8988T (cell line): ENCODE measurements at regions not wholly inside any gene's neighbourhood (a gene's known extent, or its start where the extent isn't known, plus 50 kb on each side); places are given as distances from the start of the nearest gene placed in this dataset.
A peak's percentile ranks its signal among the peaks of the same experiment; 100 is the strongest.
"Not testable (repeated sequence)": the region's sequence is repeated elsewhere in the genome, so short reads cannot be mapped to it uniquely, and the experiment has no call there.

ENCODE experiments used
- DNase-seq: peaks from one replicate; pipeline ENCODE4 v3.0.0; 2011

DNA sequence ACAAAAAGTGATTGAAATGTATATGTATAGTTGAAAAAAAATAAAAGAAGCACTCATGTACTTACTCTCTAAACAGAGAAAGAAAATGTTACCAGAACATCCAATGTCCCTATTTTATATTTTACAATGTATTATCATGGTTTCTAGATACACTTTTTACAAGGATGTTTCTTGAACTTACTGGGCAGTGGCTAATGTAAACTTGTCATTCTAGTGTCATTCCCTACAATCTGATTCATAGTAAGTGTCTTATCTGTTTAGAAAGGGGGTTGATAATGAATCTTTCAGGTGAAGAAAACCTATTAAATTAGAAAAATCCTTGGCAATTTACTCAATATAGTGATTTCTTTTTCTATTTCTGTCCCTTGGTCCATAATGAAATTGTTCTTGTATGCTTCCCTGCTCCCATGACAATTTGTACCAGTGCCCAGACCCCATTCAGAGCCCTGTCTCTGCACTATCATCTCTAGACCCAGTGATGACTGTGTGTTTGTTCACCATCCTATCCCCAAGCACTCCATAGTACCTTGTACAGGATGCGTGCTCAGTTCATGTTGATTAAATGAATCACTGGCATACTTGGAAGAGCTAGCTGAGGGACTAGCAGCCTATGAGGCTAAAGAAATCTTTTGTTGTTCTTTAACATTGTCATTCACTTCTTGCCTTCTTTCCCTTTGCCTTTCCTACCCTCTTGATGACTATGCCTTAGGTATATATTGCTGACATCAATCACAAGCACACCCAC, 101.2 kb downstream of the HMHB1 start:
- DNase-seq: peak; percentile 20

DNA sequence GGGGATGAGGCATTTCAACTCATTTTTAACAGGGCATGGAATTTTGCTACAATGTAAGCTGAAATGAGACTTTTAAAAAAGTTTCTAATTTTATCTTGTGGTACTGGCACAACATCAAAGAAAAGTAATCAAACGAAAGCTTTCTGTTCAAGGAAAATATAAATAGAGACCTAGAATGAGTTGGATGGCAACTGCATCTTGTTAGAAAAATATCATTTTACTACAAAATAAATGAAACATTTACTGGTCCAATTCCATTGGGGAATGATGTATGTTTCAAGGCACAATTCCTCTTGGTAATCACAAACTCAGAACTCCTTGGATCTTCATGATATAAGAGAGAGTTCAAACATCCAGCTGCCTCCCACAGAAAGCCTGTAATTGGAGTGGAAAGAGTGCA, 102.8 kb downstream of the HMHB1 start:
- DNase-seq: no peak

DNA sequence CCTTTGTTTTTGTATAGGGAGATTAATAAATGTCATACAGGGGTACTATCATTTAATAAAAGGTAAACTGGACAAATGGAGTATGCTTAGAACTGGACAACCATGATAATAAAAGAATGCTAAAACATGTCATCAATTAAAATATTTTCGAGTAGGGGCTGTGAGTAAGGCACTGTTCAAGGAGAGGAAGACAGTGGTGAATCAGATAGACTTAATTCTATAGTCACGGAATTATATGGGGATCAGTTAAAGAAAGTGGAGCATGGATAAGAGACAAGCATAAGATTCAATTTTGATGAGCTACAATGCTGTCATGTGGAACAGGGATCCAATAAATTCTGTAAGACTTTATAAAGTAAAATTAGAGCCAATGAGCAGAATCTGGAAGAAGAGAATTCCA, 104.5 kb downstream of the HMHB1 start:
- DNase-seq: no peak

DNA sequence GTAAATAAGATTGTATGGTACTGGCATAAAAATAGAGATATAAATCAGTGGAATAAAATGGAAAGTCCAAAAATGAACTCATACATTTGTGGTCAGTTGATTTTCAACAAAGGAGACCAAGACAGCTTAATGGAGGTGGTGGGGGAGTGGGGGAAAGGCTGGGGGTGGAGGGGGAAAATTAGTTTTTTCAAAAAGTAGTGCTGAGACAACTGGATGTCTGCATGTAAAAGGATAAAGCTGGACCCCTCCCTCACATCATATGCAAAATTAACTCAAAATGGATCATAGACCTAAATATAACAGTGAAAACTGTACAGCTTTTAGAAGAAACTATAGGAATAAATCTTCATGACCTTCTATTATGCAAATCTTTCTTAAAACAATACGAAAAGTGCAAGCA, 107.0 kb downstream of the HMHB1 start:
- no peak for DNase-seq

DNA sequence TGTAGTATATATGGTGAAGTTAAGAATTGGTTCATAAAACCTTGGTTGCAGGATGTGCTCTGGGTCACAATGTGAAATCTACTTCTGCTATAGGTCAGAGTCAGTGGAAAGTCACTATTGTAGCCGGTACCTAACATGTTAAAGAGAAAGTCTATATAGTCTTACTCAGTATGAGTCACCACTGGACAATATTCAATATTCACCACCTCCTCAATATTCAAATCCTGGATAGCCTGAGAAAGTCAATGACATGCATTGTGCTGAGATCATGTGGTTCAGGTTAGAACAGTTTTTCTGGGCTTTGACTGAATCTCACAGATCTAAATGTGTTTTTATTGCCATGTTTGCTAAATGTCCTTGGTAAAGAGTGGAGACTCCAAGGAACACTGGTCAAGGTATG, 108.8 kb downstream of the HMHB1 start:
- no peak for DNase-seq

DNA sequence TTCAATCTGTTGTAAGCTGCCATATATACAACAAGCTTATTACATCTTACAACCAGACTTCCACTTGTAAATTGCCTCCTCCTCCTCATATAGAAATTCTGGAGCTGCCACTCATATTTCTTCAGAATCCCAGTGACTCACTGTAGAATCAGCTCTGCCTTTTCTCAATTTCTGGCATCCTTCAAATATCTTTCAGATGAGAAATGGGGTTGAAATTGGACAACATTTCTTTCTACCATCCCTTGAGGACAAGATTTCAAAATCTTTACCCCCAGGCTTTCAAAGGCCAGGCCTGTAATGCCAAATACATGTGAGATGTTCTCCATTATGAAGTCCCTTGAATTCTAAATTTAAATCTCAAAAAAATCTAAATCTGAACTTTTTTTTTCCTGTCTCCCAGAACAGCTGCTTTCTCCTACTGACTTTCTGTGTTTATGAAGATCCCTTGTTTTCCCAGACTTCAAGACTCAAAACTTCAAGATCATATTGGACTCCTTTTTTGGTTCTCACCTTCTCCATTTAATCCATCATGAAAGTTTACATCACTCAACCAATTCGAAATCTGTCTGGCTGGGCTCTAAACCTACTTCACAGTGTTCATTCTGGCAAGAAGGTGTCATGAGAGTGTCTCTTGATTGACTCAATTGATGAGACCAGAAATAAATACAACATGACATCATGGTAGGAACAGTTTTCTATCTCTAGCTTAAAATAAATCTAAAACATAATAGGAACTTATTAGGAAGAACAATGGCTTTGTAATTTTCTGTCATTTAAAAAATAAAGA, 109.8 kb downstream of the HMHB1 start:
- DNase-seq: peak; percentile 14

DNA sequence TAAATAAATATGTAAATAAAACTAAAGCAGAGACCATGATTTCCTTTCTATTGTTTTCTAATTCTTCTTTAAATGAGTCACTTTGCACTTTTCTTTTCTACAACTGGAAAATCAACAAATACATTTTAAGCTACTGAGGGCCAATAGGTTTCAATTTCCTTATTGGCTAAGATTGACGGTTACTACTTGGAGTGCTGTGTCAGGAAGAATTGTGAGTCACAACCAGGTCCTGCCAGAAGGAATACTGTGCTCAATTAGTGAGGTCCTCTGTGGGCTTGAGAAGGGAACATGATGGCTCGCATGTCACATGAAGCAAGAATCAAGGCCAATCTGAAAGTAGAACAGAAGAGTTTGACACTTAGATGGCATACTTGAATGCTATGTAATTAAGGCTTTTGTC, 110.8 kb downstream of the HMHB1 start:
- no peak for DNase-seq

DNA sequence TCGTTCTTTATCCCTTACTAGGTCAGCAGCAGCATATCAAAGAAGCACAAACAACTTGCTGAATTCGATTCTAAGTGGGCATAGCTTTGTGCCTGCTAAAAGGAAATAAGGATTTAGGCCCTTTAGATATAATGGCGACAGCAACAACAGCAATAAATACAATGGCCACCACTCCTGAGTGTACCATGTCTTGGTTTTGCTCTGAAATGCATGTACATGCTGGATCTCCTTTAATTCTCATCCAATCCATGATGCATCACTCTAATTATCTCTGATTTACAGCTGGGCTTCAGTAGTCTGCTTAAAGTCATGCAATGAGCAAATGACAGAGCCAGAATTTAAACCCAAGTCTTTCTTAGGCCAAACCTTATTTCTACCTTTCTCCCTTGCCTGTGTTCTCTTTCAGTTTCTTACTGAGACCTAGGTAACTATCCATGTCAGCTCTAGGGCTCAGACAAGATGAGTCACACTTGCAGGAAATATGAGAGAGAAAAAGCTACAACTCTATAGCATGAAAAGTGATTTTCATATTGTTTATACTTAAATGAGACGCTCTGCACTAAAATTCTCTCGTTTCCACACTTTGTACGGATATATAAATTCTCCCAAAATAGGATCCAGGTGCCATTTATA, 111.8 kb downstream of the HMHB1 start:
- no peak for DNase-seq

DNA sequence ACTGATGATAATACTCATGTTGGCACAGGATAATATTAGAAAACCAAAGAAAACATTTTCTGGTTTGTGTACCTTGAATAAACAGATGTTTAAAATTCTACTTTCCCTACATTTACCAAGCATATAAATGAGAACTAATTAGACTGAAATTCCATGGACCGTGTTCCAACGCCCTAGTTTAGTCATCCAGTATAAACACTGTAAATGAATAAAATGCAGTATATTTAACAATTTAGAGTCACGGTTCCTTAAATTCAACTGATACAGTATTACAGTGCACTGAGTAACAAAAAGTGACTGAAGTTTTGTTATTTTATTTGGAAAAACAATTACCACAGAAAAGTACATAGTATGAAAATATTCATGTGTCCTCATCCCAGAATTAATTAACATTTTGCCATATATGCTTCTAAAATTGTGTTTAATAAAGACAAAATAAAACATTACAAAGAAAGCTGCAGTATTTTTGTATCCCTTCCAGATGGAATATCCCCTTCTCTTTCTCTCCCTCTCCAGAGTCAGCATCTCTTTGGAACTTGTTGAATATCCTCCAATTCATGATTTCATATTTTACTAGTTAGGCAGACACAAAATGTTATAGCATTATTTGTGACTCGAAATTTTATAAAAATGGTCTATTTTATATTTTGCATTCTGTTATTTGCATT, 112.5 kb downstream of the HMHB1 start:
- no peak for DNase-seq

DNA sequence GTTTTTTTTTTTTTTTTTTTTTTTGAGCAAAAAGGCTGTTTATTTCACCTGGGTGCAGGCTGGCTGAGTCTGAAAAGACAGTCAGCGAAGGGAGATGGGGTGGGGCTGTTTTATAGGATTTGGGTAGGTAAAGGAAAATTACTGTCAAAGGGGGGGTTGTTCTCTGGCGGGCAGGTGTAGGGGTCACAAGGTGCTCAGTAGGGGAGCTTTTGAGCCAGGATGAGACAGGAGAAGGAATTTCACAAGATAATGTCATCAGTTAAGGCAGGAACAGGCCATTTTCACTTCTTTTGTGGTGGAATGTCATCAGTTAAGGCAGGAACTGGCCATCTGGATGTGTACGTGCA, 113.0 kb downstream of the HMHB1 start:
- DNase-seq: not testable (repeated sequence)

DNA sequence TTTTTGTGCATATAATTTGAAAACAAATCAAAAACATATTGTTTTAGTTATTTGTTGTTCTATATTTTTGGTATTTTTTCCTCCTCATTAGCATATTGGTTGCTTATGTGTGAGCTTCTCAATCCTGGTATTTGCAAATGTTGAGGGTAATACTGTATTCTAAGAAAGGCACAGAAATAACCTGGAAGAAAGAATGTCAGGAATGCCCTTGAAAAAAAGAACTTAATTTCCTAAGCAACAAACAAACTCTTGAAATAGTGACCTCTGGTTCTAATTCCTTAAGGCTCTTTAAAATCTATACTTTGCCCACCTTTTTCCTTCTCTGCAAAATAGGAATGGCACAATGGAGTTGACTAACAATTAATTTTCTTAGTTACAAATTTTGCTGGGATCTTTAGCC, 117.5 kb downstream of the HMHB1 start:
- no peak for DNase-seq

DNA sequence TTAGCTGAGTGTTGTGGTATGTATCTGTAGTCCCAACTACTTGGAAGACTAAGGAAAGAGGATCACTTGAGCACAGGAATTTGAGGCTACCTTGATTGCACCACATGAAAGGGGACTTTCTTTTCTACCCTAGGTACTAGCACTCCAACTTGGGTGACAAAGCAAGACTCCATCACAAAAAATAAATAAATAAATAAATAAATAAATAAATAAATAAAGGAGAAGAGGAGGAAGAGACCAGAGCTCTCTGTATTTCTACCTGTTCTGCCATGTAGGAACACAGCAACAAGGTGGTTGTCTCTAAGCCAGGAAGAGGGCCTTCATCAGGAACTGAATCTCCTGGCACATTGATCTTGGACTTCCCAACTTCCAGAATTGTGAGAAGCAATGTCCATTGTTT, 118.6 kb downstream of the HMHB1 start:
- no peak for DNase-seq

DNA sequence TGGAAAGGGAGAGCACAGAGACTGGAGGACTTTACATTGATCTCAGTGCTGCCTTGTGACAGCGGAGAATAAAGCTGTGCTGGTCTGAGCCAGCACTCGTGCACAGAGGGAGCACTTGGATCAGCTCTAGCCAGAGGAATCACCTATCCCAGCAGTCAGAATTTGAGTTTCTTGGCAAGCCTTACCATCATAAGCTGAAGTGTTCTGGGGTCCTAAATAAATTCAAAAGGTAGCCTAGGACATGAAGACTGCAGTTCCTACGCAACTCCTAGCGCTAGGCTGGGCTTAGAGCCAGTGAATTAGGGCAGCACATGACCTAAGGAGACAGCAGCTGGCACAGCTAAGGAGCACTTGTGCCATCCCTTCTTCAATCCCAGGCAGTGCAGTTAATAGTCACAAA, 119.5 kb downstream of the HMHB1 start:
- DNase-seq: no peak

DNA sequence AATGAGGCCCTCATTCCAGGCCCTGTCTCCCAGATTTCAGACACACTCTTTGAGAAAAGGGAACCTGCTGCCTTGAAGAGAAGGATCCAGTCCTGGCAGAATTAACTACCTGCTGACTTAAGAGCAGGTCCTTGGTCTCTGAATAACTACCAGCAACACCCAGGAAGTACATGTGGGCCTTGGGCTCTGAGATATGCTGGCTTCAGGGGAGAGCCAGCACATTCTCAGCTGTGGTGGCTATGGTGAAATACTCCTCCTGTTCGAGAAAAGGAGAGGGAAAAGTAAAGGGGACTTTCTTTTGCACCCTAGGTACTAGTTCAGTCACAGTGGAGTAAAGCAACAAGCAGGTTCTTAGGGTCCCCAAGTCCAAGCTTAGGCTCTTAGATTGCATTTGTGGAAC, 120.0 kb downstream of the HMHB1 start:
- no peak for DNase-seq

DNA sequence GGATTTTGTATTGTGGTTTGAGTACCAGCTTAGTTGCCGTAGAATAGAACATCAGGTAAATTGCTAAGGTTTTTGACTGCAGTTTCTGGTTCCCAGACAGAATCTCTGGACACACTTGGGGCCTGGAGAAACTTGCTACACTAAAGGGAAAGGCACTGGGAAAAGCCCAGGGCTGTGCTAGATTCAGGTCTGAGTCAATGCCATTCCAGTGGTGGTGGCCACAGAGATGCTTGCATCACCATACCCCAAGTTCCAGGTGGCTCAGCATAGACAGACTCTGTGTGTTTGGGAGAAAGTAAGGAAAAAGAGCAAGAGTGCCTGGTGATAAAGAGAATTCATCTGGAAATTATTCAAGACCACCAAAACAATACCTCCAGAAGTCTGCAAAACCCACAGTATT, 120.6 kb downstream of the HMHB1 start:
- no peak for DNase-seq

DNA sequence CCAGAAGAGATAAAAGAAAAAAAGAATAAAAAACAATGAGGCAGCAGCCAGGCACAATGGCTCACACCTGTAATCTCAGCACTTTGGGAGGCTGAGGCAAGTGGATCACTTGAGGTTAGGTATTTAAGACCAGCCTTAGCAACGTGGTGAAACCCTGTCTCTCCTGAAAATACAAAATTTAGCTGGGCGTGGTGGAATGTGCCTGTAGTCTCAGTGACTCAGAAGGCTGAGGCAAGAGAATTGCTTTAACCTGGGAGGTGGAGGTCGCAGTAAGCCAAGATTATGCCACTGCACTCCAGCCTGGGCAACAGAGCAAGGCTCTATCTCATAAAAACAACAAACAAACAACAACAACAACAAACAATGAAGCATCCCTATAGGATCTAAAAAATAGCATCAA, 121.5 kb downstream of the HMHB1 start:
- no peak for DNase-seq

DNA sequence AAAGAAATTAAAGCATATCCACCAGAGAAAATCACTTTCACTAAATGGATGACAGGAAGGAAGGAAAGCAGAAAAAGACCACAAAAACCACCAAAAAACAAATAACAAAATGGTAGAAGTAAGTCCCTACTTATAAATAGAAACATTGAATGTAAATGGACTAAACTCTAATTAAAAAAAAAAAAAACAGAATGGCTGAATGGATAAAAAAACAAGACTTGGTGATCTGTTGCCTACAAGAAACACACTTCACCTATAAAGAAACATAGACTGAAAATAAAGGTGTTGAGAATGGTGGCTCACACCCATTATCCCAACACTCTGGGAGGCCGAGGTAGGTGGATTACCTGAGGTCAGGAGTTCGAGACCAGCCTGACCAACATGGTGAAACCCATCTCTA, 122.9 kb downstream of the HMHB1 start:
- DNase-seq: no peak

DNA sequence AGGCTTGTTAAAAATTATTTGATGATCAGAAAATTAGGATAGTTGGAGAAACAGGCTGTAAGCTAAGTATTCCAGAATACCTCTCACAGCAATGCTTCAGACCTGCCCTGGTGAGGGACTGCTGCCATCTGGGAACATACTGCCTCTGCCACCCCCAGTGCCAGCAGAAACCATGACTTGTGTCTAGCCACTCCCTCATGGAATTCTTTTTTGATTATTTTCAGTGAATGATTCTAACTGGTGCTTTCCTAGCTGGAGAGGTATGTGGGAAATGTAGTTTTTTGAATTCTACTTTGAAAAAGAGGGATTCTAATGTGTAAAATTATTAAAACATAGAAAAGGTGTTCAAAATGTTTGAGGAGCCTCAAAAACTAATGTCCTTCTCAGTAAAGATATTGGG, 126.3 kb downstream of the HMHB1 start:
- no peak for DNase-seq

DNA sequence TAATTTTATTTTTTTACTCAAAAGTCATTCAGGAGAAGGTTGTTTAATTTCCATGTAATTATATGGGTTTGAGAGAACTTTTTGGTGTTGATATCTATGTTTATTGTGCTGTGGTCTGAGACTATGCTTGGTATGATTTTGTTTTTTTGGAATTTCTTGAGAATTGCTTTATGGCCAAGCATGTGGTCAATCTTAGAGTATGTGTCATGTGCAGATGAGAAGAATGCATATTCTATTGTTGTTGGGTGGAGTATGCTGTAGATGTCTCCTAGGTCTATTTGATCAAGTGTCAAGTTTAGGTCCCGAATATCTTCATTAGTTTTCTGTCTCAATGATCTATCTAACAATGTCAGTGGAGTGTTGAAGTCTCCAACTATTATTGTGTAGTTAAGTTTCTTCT, 134.9 kb downstream of the HMHB1 start:
- DNase-seq: no peak

DNA sequence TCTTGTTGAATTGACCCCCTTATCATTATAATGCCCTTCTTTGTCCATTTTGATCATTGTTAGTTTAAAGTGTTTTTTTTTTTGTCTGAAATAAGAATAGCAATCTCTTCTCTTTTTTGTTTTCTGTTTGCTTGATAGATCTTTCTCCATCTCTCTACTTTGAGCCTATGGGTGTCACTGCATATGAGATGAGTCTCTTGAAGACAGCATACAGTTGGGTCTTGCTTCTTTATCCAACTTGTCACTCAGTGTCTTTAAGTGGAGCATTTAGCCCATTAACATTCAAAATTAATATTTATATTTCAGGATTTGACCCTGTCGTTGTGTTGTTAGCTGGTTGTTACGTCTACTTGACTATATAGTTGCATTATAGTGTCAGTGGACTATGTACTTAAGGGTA, 135.4 kb downstream of the HMHB1 start:
- no peak for DNase-seq

DNA sequence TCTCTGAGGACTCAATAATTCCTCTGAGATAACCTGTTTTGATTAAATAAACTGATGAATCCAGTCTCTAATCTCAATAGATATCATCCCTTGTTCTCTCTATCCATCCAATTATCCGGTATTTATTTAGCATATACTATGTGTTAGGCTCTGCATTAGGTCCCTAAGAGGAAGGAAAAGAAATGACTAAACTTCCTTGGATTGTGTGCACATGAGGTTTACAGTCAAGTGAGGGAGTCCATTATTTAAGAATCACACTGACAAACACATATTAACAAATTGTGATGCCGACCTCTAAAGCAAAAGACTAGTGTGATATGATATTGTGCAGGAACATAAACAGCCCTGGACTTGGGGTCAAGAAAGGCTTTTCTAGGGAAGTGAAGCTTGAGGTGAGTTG, 140.8 kb downstream of the HMHB1 start:
- no peak for DNase-seq

DNA sequence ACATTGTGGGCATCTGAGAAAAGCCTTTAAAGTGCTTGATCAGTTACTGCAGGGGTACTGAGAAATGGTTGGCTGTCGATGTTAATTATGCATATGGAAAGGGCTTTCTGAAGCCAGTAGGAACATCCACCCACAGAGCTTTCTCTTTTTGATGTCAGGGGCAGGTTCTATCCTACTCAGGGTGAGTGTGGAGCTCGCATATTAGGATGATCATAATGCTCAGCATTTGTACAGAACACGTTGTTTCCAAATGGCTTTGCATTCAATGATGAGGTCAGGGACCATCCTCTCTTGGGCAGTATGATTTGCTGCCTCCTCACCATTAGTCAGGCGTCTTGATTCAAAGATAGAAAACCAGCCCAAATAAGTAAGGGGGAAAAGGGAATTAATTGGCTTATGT, 141.9 kb downstream of the HMHB1 start:
- DNase-seq: no peak

DNA sequence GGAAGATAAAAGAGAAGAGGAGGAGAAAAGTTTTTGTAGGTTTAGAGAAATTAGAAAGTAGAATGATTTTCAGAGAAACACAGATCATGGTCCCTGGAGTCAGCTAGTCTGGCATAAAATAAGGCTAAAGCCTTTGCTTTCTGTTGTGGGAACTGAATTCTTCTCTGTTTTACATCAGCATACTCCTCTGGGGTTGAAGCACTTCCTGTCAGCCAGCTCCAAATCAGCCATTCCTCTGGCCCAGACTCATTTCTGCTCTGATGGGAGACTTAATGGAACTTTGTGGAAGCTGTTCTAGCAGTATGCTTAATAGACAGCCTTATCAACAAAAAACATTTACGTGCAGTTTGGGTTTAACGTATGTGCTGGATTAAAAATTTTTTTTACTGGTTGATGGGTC, 143.2 kb downstream of the HMHB1 start:
- no peak for DNase-seq

DNA sequence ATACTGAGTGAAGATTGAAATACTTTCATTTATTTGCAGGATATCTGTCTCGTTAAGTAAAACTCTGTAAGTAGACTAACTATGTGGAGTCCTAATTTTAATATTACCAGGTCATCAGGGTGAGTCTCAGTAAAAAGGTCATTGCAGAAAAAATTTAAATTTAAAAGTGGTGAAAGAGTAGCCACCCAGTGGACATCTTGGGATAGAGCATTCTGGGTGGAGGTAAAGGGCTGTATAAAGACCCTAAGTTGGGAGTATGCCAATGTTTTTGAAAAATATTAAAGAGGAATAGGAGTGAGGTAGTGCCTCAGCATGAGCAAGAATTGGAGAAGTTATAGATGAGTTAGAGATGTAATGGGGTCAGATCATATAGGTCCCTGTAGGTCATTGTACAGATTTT, 145.5 kb downstream of the HMHB1 start:
- no peak for DNase-seq
